HG03457 (cell line): ENCODE measurements at regions not wholly inside any gene's neighbourhood (a gene's known extent, or its start where the extent isn't known, plus 50 kb on each side); places are given as distances from the start of the nearest gene placed in this dataset.

Source experiments
- ATAC-seq: cut with Tn5 transposase; IDR thresholded peaks from one replicate; pipeline ENCODE4 v1.9.1; 2021; ENCODE audit warnings: moderate number of reproducible peaks; ENCODE audit not compliant: unreplicated experiment

GRCh38 chr5:118692811-118693342, 295.5 kb downstream of the DTWD2 start:
- no peak for ATAC-seq

GRCh38 chr5:118687661-118688621, 300.4 kb downstream of the DTWD2 start:
- peak; percentile 67 for ATAC-seq

- no peak for ATAC-seq
Measured at GRCh38 chr5:118687100-118687499, 301.2 kb downstream of the DTWD2 start.

GRCh38 chr5:118681655-118682054, 306.7 kb downstream of the DTWD2 start:
- ATAC-seq = no peak

- ATAC-seq = no peak
Measured at GRCh38 chr5:118679264-118679940, 308.9 kb downstream of the DTWD2 start.

GRCh38 chr5:118678746-118679145, 309.6 kb downstream of the DTWD2 start:
- ATAC-seq = no peak

GRCh38 chr5:118675247-118675646, 313.1 kb downstream of the DTWD2 start:
- no peak for ATAC-seq

GRCh38 chr5:118657576-118657975, 330.8 kb downstream of the DTWD2 start:
- ATAC-seq = no peak

GRCh38 chr5:118653872-118654271, 334.5 kb downstream of the DTWD2 start:
- no peak for ATAC-seq

- no peak for ATAC-seq
Measured at GRCh38 chr5:118653183-118653582, 335.2 kb downstream of the DTWD2 start.

- ATAC-seq = no peak
Measured at GRCh38 chr5:118651002-118651401, 337.3 kb downstream of the DTWD2 start.

- no peak for ATAC-seq
Measured at GRCh38 chr5:118647587-118647986, 340.8 kb downstream of the DTWD2 start.

- ATAC-seq = no peak
Measured at GRCh38 chr5:118646917-118647316, 341.4 kb downstream of the DTWD2 start.

- no peak for ATAC-seq
Measured at GRCh38 chr5:118637947-118638670, 350.2 kb downstream of the DTWD2 start.

GRCh38 chr5:118628660-118629354, 359.5 kb downstream of the DTWD2 start:
- no peak for ATAC-seq

GRCh38 chr5:118620233-118620632, 368.1 kb downstream of the DTWD2 start:
- ATAC-seq = no peak

GRCh38 chr5:118619823-118620222, 368.5 kb downstream of the DTWD2 start:
- no peak for ATAC-seq

GRCh38 chr5:118616281-118616680, 372.1 kb downstream of the DTWD2 start:
- ATAC-seq = no peak

- no peak for ATAC-seq
Measured at GRCh38 chr5:118614731-118615456, 373.5 kb downstream of the DTWD2 start.
